ENCODE measurements at regions not wholly inside any gene's neighbourhood (a gene's known extent, or its start where the extent isn't known, plus 50 kb on each side); places are given as distances from the start of the nearest gene placed in this dataset.

DNA sequence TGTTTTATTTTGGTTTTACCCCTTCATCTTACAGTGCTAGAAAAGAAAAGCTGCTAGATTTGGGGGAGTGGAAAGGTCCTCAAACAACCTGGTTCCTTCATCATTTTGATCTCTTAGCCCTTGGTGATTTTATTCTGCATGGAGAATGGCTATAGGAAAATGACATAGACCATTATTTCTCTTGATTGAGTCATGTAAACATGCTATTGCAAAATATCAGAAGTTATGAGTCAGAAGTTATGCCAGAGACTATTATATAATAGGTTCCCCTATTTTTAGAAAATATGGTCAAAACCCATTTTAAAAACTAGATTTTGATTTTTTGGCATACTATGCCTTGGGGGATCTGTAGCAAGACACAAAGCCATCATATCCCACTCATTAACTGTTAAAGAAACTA, 83.7 kb upstream of the FAM9C start:
- TF ChIP-seq CTCF (conservative IDR thresholded peaks at IDR 0.05; ENCODE audit: low read length) (no peak), EZH2phosphoT487 (IDR thresholded peaks at IDR 0.05; ENCODE audit: borderline replicate concordance) (no peak)

All from Loucy (cell line).